ENCODE measurements at regions not wholly inside any gene's neighbourhood (a gene's known extent, or its start where the extent isn't known, plus 50 kb on each side); places are given as distances from the start of the nearest gene placed in this dataset.

DNA sequence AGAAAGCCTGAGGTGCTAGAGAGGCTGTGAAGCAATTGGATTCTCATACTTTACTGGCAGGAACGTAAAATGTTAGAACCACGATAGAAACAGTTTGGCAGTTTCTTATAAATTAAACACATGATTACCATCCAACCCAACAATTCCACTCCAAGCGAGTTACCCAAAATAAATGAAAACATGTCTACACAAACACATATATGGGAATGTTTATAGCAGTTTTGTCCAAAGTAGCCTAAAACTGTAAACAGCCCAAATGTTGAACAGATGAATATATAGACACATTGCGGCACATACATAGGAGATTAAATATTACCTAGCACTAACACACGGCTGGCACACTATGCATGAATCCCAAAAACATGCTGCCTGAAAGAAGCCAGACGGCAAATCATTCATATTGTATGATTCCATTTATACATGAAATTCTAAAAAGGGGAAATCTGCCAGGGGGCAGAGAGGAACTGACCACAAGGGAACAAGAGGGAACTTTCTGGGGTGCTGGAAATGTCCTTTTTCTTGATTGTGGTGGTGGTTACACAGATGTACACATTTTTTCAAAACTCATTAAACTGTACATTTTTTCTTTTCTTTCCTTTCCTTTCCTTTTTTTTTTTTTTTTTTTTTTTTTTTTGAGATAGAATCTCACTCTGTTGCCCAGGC is 50.4 kb upstream of the SLC25A4 start:
- TF ChIP-seq MYC (IDR thresholded peaks at IDR 0.05; ENCODE audit: borderline replicate concordance, low read length), result no peak
- no peak for TF ChIP-seq CTCF (IDR thresholded peaks at IDR 0.05)
- no peak for TF ChIP-seq POLR2A (IDR thresholded peaks at IDR 0.05; ENCODE audit: low read length)
- no peak for TF ChIP-seq EP300 (IDR thresholded peaks at IDR 0.05)
- TF ChIP-seq NR3C1 (IDR thresholded peaks at IDR 0.05), result no peak
